ENCODE measurements at regions not wholly inside any gene's neighbourhood (a gene's known extent, or its start where the extent isn't known, plus 50 kb on each side); places are given as distances from the start of the nearest gene placed in this dataset.
A peak's percentile ranks its signal among the peaks of the same experiment; 100 is the strongest.

DNA sequence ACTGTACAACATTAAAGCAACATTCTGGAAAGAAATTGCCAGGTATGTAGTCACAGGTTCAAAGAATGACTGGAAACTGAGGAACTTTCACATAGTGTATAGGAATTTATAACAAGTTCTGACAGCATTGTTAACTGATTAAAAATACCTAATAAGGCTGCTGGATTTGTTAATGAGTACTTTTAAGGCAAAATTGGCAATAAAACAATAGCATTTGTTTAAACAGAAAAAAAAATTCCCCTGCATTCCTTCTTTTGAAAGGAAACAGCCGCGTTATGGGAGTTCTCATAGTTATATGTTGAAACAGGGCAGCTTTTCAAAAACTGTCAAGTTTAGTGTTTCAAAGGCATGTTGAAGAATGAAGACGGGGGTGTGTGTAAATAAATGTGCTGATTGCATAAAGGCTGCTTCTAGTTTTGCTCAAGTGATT lies 282.5 kb upstream of the FAT1 start:
- no peak overlapping the region for H3K4me3 ChIP-seq (ENCODE audit: low read depth, low read length)
- no peak for DNase-seq (ENCODE audit: low read depth)
- TF ChIP-seq, protein P1, sequence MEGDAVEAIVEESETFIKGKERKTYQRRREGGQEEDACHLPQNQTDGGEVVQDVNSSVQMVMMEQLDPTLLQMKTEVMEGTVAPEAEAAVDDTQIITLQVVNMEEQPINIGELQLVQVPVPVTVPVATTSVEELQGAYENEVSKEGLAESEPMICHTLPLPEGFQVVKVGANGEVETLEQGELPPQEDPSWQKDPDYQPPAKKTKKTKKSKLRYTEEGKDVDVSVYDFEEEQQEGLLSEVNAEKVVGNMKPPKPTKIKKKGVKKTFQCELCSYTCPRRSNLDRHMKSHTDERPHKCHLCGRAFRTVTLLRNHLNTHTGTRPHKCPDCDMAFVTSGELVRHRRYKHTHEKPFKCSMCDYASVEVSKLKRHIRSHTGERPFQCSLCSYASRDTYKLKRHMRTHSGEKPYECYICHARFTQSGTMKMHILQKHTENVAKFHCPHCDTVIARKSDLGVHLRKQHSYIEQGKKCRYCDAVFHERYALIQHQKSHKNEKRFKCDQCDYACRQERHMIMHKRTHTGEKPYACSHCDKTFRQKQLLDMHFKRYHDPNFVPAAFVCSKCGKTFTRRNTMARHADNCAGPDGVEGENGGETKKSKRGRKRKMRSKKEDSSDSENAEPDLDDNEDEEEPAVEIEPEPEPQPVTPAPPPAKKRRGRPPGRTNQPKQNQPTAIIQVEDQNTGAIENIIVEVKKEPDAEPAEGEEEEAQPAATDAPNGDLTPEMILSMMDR (conservative IDR thresholded peaks at IDR 0.05; ENCODE audit: low read depth, low read length), result no peak

DNA sequence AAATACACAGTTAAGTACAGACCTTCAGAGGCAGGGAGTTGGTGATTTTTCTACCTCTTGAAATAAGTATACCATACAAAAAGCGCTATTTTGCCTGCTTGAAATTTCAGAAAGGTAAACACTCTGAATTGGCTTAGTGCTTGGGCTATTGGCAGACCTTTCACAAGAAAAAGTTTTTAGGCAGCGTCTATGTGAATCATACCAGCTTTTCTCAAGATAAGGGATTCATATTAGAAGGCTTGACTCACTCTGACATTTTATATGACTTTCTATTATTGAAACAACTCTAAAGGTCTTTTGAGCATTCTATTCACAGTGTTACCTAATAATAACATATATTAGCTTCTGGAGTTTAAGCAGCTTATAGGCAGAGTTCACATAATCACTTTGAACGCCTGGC lies 286.4 kb upstream of the FAT1 start:
- H3K4me3 ChIP-seq (ENCODE audit: low read depth, low read length), result no peak overlapping the region
- TF ChIP-seq, protein P1 (conservative IDR thresholded peaks at IDR 0.05; ENCODE audit: low read depth, low read length), result no peak
- no peak for DNase-seq (ENCODE audit: low read depth)

DNA sequence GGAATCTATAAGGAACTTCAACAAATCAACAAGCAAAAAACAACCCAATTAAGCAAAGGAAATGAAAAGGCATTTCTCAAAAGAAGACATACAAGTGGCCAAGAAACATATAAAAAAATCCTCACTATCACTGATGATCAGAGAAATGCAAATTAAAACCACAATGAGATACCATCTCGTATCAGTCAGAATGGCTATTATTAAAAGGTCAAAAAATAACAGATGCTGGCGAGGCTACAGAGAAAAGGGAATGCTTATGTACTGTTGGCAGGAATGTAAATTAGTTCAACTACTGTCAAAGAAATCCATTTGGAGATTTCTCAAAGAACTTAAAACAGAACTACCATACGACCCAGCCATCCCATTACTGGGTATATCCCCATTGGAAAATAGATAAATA lies 292.4 kb upstream of the FAT1 start:
- no peak overlapping the region for H3K4me3 ChIP-seq (ENCODE audit: low read depth, low read length)
- DNase-seq (ENCODE audit: low read depth), result no peak
- TF ChIP-seq, protein P1 (conservative IDR thresholded peaks at IDR 0.05; ENCODE audit: low read depth, low read length), result no peak

DNA sequence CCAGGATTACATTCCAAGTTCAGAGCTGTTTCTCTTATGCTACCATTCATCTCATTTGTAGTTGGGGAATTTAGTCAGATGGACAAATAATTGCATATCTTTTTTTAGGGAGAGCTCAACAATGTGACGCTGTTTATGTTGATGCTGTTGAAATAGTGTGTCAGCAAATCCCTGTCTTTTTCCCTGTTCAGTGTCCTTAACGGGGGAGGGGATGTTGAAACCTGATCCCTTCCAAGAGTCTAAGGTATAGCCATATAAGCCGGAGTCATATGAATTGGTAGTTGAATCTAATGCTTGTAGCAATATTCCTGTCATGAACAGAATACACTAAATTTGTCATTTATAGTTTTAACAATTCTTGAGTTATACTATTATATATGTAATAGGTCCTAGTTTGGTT lies 293.5 kb upstream of the FAT1 start:
- H3K4me3 ChIP-seq (ENCODE audit: low read depth, low read length), result no peak overlapping the region
- TF ChIP-seq, protein P1 (conservative IDR thresholded peaks at IDR 0.05; ENCODE audit: low read depth, low read length), result no peak
- DNase-seq (ENCODE audit: low read depth), result no peak

DNA sequence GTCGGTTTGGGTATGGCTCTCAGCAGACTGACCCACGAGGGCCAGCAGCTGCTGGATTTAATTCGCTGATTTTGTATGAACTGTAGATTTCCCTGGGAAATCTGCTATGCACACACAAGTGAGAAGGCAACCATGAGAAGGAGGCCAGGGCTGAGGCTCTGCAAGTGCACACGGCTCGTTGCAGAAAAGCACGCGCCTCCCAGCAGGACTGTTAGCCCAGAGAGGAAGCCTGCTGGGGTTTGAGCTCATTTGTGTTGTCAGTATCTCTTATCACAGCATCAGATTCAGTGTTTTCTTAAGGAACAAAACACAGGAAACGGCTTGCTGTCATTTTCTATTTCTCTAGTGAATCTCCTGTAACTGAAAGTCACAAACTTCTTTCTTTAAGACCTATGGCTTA lies 296.2 kb upstream of the FAT1 start:
- TF ChIP-seq, protein P1 (conservative IDR thresholded peaks at IDR 0.05; ENCODE audit: low read depth, low read length), result no peak
- H3K4me3 ChIP-seq (ENCODE audit: low read depth, low read length), result no peak overlapping the region
- no peak for DNase-seq (ENCODE audit: low read depth)

DNA sequence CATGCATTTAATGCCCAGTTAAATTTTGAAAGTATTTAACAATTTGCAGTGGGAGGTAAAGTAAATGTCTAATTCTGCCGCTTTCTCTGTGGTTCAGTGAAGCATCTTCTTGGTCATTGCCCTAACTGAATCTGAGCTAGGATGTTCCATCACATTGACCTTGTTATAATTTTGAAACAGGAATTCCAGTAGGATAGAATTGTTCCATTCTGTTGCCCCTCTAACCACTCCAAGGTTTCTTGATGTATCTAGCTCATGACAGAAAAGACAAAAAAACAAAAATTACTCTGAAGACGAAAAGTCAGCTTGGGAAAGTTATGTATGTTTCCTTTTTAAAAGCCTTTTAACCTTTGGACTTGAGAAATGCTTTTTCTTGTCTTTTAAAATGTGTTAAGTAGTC lies 297.0 kb upstream of the FAT1 start:
- H3K4me3 ChIP-seq (ENCODE audit: low read depth, low read length), result no peak overlapping the region
- TF ChIP-seq, protein P1 (conservative IDR thresholded peaks at IDR 0.05; ENCODE audit: low read depth, low read length), result no peak
- DNase-seq (ENCODE audit: low read depth), result peak; percentile 27

DNA sequence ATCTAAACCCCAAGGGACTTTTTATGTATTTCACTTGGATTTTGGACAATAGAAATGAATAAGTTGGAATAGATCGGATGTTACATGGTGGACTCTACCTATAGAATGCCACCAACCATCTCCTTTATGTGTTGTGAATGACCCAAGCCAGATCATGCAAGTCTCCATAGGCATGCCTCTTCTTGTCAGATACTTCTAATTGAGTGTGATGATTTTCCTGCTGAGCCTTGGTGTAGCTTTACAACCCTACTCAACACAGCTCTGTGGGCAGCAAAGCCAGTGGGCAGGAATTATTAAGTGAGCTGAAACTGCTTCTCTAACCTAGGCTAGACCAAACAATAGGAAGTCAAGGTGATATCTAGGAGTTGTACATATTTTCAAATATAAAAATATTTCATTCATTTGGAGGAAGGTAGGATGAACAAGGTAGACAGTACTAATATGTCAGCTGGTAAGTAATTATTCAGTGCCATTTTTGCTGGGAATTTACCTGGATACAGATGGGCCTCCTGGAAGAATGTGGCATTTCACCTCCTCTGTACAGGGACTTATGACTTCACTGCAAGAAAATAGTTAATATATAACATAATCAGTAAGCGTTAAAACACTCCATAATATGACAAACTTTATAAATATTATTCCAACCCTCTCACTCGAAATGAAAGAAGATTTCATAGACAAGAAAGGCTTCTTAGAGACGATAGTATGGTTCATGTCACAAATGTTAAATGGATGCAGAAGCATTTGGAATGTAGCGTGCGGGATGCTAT lies 298.0 kb upstream of the FAT1 start:
- H3K4me3 ChIP-seq (ENCODE audit: low read depth, low read length), result no peak overlapping the region
- DNase-seq (ENCODE audit: low read depth), result no peak
- TF ChIP-seq, protein P1 (conservative IDR thresholded peaks at IDR 0.05; ENCODE audit: low read depth, low read length), result no peak
